Renal cortex interstitium (tissue), 11 donors: ENCODE measurements at regions not wholly inside any gene's neighbourhood (a gene's known extent, or its start where the extent isn't known, plus 50 kb on each side); places are given as distances from the start of the nearest gene placed in this dataset.

Experiments used
- DNase-seq, 11 donors: peaks; one replicate each; pipeline ENCODE4 v3.0.0-alpha.2; 2013; ENCODE audit warnings: low read depth in 9 of 11, low spot score in 4 of 11; ENCODE audit errors: extremely low read depth in 1 of 11

GRCh38 chr5:17151686-17152085 is 65.7 kb upstream of the BASP1 start:
- DNase-seq, result no peak

GRCh38 chr5:17154211-17154996 is 63.0 kb upstream of the BASP1 start:
- DNase-seq, result no peak

DNA sequence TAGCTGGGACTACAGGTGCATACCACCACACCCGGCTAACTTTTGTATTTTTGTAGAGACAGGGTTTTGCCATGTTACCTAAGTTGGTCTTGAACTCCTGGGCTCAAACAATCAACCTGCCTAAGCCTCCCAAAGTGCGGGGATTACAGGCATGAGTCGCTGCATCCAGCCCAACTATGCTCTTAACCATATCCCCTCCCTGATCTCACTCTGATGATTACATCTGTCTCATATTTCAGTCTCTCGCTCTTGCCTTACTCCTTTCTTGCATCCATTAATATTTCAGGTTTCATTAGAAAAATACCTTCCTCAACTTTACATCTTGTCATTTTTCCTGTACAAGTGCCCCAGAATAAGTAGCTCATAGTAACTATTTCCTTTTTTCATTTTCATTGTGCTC is 61.0 kb upstream of the BASP1 start:
- no peak for DNase-seq

DNA sequence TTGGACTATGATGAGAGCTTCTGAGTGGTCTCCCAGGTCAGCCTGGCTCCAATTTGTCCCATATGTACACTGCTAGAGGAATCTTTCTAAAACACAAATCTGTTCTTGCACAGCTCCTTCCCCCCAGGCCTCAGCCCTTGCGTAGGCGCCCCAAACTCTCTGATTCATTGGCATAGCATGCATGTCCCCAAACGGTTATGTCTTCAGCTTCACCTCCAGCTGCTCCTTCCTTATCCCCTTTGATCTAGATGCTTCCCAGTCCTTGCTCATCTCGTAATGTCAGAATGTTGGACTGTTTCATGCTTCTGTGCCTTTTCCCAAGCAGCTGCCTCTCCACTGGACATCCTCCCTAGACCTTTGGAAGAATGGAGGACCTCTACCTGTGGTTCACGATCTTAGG is 60.1 kb upstream of the BASP1 start:
- DNase-seq, result no peak

- no peak for DNase-seq
Observed at GRCh38 chr5:17157916-17158529, 59.4 kb upstream of the BASP1 start.

DNA sequence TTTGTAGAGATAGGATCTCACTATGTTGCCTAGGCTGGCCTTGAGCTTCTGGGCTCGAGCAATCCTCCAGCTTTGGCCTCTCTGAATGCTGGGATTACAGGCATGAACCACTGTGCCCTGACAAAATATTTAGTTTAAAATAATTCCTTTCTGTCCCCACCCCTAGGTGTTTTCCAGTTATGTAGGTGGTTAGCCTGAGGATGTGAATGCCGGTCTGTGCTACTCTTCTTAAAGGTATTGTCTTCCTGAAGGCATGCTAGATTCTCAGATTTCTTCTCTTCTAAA is 56.7 kb upstream of the BASP1 start:
- DNase-seq, result no peak

DNA sequence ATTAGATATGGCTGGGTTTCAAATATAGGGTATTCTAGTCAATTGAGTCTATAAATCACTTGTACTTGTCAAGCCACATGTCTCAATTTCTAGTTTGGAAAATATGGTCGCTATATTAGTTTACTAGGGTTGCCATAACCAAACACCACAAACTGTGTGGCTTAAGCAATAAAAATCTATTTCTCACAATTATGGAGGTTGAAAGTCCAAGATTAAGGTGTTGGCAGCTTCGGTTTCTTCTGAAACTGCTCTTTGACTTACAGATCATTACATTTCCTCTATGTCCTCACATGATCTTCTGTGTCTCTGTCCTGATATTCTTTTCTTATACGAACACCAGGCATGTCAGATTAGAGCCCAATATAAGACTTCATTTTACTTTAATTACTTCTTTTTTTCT is 55.8 kb upstream of the BASP1 start:
- DNase-seq, result no peak

DNA sequence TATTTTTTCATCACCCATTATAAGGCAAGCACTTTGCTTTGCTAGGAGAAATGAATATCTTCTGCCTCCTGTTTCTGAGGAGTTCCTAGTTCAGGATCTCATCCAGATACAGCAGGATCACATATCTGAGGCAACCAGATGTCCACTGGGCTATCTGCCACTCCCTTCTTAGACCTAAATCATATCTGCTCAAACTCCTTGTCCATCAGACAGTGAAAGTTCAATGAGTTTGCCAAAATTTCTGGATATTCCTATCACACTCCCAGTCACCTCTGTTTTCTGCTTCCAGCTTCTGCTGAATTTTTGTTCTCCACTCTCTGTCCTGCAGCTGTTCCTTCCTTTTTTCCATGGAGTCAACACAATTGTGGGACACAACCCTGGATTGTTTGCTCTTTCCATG is 54.2 kb upstream of the BASP1 start:
- DNase-seq, result no peak

DNA sequence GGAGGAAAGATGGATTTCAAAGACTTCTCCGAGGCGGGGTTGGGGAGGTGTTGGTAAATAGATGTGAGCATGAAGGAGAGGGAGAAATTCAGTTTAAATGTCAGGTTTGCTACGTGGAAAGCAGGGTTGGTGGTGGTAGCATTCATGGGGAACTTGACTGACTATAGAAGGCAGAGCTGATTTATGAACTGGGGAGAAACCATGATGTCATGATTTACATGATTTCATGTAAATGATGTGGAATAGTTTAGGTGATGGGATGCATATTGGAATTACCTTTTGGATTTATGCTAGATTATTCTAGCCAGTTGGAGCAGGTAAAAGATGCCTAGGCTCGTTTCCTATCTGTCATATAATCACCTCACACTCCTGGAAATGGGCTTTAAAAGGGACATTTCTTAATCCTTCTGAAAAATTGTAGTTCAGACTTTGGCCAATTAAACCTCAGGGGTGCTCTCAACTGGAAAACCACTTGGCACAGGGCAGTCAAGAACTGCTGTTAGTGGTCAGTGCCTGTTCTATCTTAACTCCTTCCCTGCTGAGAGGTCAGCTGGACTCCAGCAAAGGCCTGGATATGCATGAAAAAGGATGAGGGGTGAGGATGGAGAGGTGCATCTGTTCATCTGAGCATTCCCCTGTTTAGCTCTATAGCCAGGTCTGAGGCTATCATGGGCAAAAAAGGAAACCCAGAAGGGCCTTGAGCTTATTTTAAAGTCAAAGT is 50.1 kb upstream of the BASP1 start:
- no peak for DNase-seq
